AG04450 (cell line): ENCODE measurements at regions not wholly inside any gene's neighbourhood (a gene's known extent, or its start where the extent isn't known, plus 50 kb on each side); places are given as distances from the start of the nearest gene placed in this dataset.

Experiments
- CTCF ChIA-PET: fragments of 300-600, 350-600 bp; formaldehyde crosslinking; extraction: SDS; loops from one replicate; lab custom pipeline; 2022; ENCODE audit warnings: antibody characterized with exemption, inconsistent platforms; lab: Charles Lee
- POLR2A ChIA-PET: fragments of 350-600 bp; formaldehyde crosslinking; extraction: SDS; loops from one replicate; lab custom pipeline; 2021; ENCODE audit warnings: antibody characterized with exemption, inconsistent platforms; lab: Yijun Ruan, JAX
- DNase-seq: peaks from one replicate; pipeline ENCODE4 v3.0.0-alpha.2; 2011; ENCODE audit warnings: low read depth, low spot score
- H3K27ac ChIP-seq: one replicate; pipeline ENCODE4 v1.5.1; 2012; ENCODE audit warnings: low read depth, low read length, control low read depth
- H3K27me3 ChIP-seq: one replicate; pipeline ENCODE4 v1.6.0; 2012; ENCODE audit warnings: low read length; ENCODE audit not compliant: control insufficient read depth, insufficient read depth
- H3K4me3 ChIP-seq: 2 replicates; pipeline ENCODE4 v1.5.1; 2011; ENCODE audit warnings: mild to moderate bottlenecking, low read depth, low read length, control low read depth
- H3K9me3 ChIP-seq: 2 replicates; pipeline ENCODE4 v1.5.1; 2012; ENCODE audit warnings: low read length; ENCODE audit not compliant: control insufficient read depth, insufficient read depth
- TF ChIP-seq, protein P1 (sequence below): IDR thresholded peaks from 2 replicates; pipeline ENCODE4 v1.5.1; 2011; ENCODE audit warnings: low read depth, low read length, control low read depth, inconsistent platforms

DNA sequence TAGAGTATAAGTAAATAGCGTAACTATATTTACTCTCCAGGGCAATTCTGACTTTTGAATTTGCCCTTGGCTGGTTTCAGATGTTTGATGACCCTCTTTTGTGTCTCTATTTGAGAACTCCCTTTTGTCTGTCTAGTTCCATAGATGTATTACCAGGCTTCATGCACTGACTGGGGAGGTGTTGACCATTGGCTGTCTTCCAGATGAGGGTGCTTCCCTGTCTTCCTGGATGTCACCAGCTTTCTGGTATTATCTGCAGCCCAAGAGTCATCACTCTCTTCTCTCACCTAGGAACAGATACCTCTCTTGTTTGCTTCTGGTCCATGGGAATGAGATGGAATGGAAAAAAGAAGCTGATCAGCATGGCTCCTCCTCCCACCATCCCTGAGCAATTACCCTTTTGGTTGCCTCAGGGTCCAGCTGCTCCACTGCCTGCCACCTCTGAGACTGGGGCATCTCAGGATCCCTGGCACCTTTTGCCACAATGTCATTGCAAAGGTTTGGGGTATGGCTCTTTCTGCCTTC is 58.7 kb upstream of the TMED7 start:
- POLR2A ChIA-PET: no interaction called here
- DNase-seq: no peak
- TF ChIP-seq, protein P1, sequence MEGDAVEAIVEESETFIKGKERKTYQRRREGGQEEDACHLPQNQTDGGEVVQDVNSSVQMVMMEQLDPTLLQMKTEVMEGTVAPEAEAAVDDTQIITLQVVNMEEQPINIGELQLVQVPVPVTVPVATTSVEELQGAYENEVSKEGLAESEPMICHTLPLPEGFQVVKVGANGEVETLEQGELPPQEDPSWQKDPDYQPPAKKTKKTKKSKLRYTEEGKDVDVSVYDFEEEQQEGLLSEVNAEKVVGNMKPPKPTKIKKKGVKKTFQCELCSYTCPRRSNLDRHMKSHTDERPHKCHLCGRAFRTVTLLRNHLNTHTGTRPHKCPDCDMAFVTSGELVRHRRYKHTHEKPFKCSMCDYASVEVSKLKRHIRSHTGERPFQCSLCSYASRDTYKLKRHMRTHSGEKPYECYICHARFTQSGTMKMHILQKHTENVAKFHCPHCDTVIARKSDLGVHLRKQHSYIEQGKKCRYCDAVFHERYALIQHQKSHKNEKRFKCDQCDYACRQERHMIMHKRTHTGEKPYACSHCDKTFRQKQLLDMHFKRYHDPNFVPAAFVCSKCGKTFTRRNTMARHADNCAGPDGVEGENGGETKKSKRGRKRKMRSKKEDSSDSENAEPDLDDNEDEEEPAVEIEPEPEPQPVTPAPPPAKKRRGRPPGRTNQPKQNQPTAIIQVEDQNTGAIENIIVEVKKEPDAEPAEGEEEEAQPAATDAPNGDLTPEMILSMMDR: no peak
- H3K27me3 ChIP-seq: no peaks in the 10 kb centered on the region
- CTCF ChIA-PET: interaction anchor here (0.6 kb wide), 1 partner anchor 154 kb away, joined by 4 read pairs; no protein-coding TSS in a partner anchor
- no peak overlapping the region for H3K4me3 ChIP-seq
- no peak overlapping the region for H3K27ac ChIP-seq
- H3K9me3 ChIP-seq: no peaks in the 10 kb centered on the region

DNA sequence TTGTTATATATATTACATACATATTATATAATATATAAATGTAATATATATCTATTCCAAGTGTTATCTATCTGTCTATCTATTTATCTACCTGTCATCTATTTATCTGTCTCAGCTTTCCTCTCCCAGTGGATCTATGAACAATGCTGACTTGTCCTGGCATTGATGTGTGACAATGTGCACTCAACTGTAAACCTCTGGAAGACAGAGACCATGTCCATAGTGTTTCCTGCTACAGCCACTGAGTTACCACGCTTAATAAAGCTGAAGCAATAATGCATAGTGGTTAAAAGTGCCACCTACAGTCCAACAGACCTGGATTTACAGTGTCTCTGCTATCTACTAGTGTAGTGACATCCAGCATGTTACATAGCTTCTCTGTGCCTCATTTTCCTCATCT is 57.2 kb upstream of the TMED7 start:
- ChIA-PET CTCF (no interaction called here), POLR2A (no interaction called here)
- H3K4me3 ChIP-seq: no peak overlapping the region
- no peak overlapping the region for H3K27ac ChIP-seq
- H3K9me3 ChIP-seq: no peaks in the 10 kb centered on the region
- TF ChIP-seq, protein P1: no peak
- no peaks in the 10 kb centered on the region for H3K27me3 ChIP-seq
- DNase-seq: no peak
